Upper lobe of left lung (tissue), 4 donors: ENCODE measurements at regions not wholly inside any gene's neighbourhood (a gene's known extent, or its start where the extent isn't known, plus 50 kb on each side); places are given as distances from the start of the nearest gene placed in this dataset.

Source experiments
- EP300 ChIP-seq, 4 donors: sonication (generic); formaldehyde crosslinking; IDR thresholded peaks; one replicate each; pipeline ENCODE4 v1.5.1; 2017; ENCODE audit warnings: antibody characterized with exemption in 4 of 4, control low read depth in 2 of 4
- POLR2AphosphoS5 ChIP-seq, 2 donors: sonication (generic); formaldehyde crosslinking; IDR thresholded peaks; one replicate each; pipeline ENCODE4 v1.5.1; 2017; ENCODE audit warnings: antibody characterized with exemption in 2 of 2
- TF ChIP-seq, protein P1 (sequence below), 6 experiments: fragments of 450-650 bp in 4 of 6; fragments of 200-600 bp in 2 of 6; sonication (generic) in 2 of 6; IDR thresholded peaks; one replicate each; pipeline ENCODE4 v1.5.1; 2016 to 2019; ENCODE audit warnings: antibody characterized with exemption in 6 of 6

DNA sequence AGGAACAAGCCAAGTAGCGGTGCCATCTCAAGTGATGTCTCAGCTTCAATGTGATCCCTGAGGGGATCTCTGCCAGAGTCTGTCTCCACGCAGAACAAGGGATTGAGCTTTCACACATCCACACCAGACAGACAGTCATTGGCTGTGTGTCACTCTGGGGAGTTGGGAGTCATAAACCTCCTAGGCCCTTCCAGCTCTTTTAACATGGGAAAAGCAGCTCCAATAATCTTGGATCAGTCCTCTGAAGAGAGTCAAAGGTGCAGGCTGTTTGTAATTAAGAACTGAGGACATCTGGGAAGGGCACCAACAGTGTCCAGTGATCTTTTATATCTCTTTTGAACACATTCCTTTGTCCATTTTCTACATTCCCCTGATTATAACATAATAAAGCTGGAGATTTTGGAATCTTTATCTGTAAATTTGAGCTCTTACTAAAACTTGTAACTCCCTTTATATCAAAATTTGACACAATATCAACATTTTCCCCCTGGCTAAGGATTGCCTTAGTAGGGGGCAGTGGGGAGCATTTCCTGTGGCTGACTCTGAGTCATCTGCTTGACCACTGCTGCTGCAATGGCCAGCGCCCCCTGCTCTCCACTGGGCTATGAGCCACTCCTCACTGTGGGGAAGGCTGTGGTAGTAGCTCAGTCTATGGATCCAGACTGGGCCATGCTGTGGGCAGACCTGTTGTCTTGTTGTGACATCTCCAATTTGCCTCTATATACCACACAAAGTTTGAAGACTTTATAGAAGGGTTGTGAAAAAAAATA, 284.4 kb downstream of the OSTF1 start:
- TF ChIP-seq, protein P1, sequence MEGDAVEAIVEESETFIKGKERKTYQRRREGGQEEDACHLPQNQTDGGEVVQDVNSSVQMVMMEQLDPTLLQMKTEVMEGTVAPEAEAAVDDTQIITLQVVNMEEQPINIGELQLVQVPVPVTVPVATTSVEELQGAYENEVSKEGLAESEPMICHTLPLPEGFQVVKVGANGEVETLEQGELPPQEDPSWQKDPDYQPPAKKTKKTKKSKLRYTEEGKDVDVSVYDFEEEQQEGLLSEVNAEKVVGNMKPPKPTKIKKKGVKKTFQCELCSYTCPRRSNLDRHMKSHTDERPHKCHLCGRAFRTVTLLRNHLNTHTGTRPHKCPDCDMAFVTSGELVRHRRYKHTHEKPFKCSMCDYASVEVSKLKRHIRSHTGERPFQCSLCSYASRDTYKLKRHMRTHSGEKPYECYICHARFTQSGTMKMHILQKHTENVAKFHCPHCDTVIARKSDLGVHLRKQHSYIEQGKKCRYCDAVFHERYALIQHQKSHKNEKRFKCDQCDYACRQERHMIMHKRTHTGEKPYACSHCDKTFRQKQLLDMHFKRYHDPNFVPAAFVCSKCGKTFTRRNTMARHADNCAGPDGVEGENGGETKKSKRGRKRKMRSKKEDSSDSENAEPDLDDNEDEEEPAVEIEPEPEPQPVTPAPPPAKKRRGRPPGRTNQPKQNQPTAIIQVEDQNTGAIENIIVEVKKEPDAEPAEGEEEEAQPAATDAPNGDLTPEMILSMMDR (IDR thresholded peaks at IDR 0.05) = no peak
- TF ChIP-seq EP300 (IDR thresholded peaks at IDR 0.05) (no peak), POLR2AphosphoS5 (IDR thresholded peaks at IDR 0.05) (no peak)
